Breast epithelium (tissue), 3 donors: ENCODE measurements at regions not wholly inside any gene's neighbourhood (a gene's known extent, or its start where the extent isn't known, plus 50 kb on each side); places are given as distances from the start of the nearest gene placed in this dataset.

Experiments used
- CTCF ChIP-seq, 3 donors: fragments of 450-650 bp; IDR thresholded peaks; one replicate each; pipeline ENCODE4 v1.5.1; 2016 to 2017; ENCODE audit warnings: antibody characterized with exemption in 3 of 3, mild to moderate bottlenecking in 3 of 3, moderate library complexity in 3 of 3
- POLR2A ChIP-seq: fragments of 450-650 bp; IDR thresholded peaks from one replicate; pipeline ENCODE4 v1.6.1; 2016; ENCODE audit warnings: antibody characterized with exemption, mild to moderate bottlenecking, moderate library complexity

- TF ChIP-seq CTCF (IDR thresholded peaks at IDR 0.05) (no peak), POLR2A (no peak)
Observed at GRCh38 chr10:55550236-55550635, 749.2 kb upstream of the PCDH15 start.
